Neuron (in vitro differentiated cells): ENCODE measurements at regions not wholly inside any gene's neighbourhood (a gene's known extent, or its start where the extent isn't known, plus 50 kb on each side); places are given as distances from the start of the nearest gene placed in this dataset.

ENCODE experiments used
- H2AFZ ChIP-seq: one replicate; pipeline ENCODE4 v1.6.1; 2013; ENCODE audit warnings: low read depth, mild to moderate bottlenecking, inconsistent platforms, low read length, moderate library complexity
- H3K27me3 ChIP-seq: one replicate; pipeline ENCODE4 v1.6.1; 2013; ENCODE audit warnings: low read length; ENCODE audit not compliant: insufficient read depth
- H3K36me3 ChIP-seq: one replicate; pipeline ENCODE4 v1.6.1; 2013; ENCODE audit warnings: low read length; ENCODE audit not compliant: insufficient read depth
- H3K4me1 ChIP-seq: one replicate; pipeline ENCODE4 v1.6.1; 2013; ENCODE audit warnings: low read length; ENCODE audit not compliant: insufficient read depth
- H3K4me3 ChIP-seq: 2 replicates; pipeline ENCODE4 v1.5.1; 2013; ENCODE audit warnings: mild to moderate bottlenecking, low read length, moderate library complexity
- H3K9me3 ChIP-seq: one replicate; pipeline ENCODE4 v1.6.1; 2013; ENCODE audit warnings: low read length

- Histone ChIP-seq H2AFZ (no peak overlapping the region), H3K4me1 (no peaks in the 10 kb centered on the region), H3K27me3 (no peaks in the 10 kb centered on the region), H3K9me3 (no peaks in the 10 kb centered on the region), H3K36me3 (no peaks in the 10 kb centered on the region), H3K4me3 (no peak overlapping the region)
These were observed 113.2 kb upstream of the GPR26 start for GRCh38 chr10:123552760-123553554.

GRCh38 chr10:123553810-123554430, 112.2 kb upstream of the GPR26 start:
- no peaks in the 10 kb centered on the region for H3K36me3 ChIP-seq
- H2AFZ ChIP-seq: no peak overlapping the region
- no peaks in the 10 kb centered on the region for H3K9me3 ChIP-seq
- no peaks in the 10 kb centered on the region for H3K4me1 ChIP-seq
- no peaks in the 10 kb centered on the region for H3K27me3 ChIP-seq
- H3K4me3 ChIP-seq: no peak overlapping the region

- H3K4me1 ChIP-seq: no peaks in the 10 kb centered on the region
- H3K27me3 ChIP-seq: no peaks in the 10 kb centered on the region
- H3K36me3 ChIP-seq: no peaks in the 10 kb centered on the region
- no peak overlapping the region for H3K4me3 ChIP-seq
- H2AFZ ChIP-seq: no peak overlapping the region
- no peaks in the 10 kb centered on the region for H3K9me3 ChIP-seq
These were observed 111.5 kb upstream of the GPR26 start for GRCh38 chr10:123554656-123555055.

- Histone ChIP-seq H2AFZ (no peak overlapping the region), H3K4me1 (no peaks in the 10 kb centered on the region)
These were observed 110.5 kb upstream of the GPR26 start for GRCh38 chr10:123555616-123556015.

GRCh38 chr10:123556049-123556448, 110.1 kb upstream of the GPR26 start:
- no peaks in the 10 kb centered on the region for H3K27me3 ChIP-seq
- H3K4me1 ChIP-seq: no peaks in the 10 kb centered on the region
- H3K9me3 ChIP-seq: no peaks in the 10 kb centered on the region

More at GRCh38 chr10:123555616-123556015, 110.5 kb upstream of the GPR26 start:
- no peaks in the 10 kb centered on the region for H3K9me3 ChIP-seq
- no peaks in the 10 kb centered on the region for H3K27me3 ChIP-seq
- H3K4me3 ChIP-seq: no peak overlapping the region
- no peaks in the 10 kb centered on the region for H3K36me3 ChIP-seq

GRCh38 chr10:123556736-123557135, 109.4 kb upstream of the GPR26 start:
- H3K9me3 ChIP-seq: no peaks in the 10 kb centered on the region

More at GRCh38 chr10:123556049-123556448, 110.1 kb upstream of the GPR26 start:
- Histone ChIP-seq H3K4me3 (no peak overlapping the region), H3K36me3 (no peaks in the 10 kb centered on the region), H2AFZ (no peak overlapping the region)

GRCh38 chr10:123557366-123558108, 108.6 kb upstream of the GPR26 start:
- no peak overlapping the region for H2AFZ ChIP-seq
- no peaks in the 10 kb centered on the region for H3K36me3 ChIP-seq
- H3K9me3 ChIP-seq: no peaks in the 10 kb centered on the region
- no peak overlapping the region for H3K4me3 ChIP-seq
- no peaks in the 10 kb centered on the region for H3K27me3 ChIP-seq
- H3K4me1 ChIP-seq: no peaks in the 10 kb centered on the region

More at GRCh38 chr10:123556736-123557135, 109.4 kb upstream of the GPR26 start:
- Histone ChIP-seq H3K36me3 (no peaks in the 10 kb centered on the region), H2AFZ (no peak overlapping the region), H3K4me1 (no peaks in the 10 kb centered on the region), H3K27me3 (no peaks in the 10 kb centered on the region), H3K4me3 (no peak overlapping the region)

- no peaks in the 10 kb centered on the region for H3K27me3 ChIP-seq
- H3K9me3 ChIP-seq: no peaks in the 10 kb centered on the region
- H3K36me3 ChIP-seq: no peaks in the 10 kb centered on the region
- no peak overlapping the region for H2AFZ ChIP-seq
- H3K4me1 ChIP-seq: no peaks in the 10 kb centered on the region
- H3K4me3 ChIP-seq: no peak overlapping the region
These were observed 107.5 kb upstream of the GPR26 start for GRCh38 chr10:123558651-123559050.

- H3K27me3 ChIP-seq: no peaks in the 10 kb centered on the region
- H3K9me3 ChIP-seq: no peaks in the 10 kb centered on the region
- no peak overlapping the region for H3K4me3 ChIP-seq
- H3K4me1 ChIP-seq: no peaks in the 10 kb centered on the region
- no peaks in the 10 kb centered on the region for H3K36me3 ChIP-seq
- H2AFZ ChIP-seq: no peak overlapping the region
These were observed 106.9 kb upstream of the GPR26 start for GRCh38 chr10:123559066-123559822.

- H3K27me3 ChIP-seq: no peaks in the 10 kb centered on the region
- H3K36me3 ChIP-seq: no peaks in the 10 kb centered on the region
- H3K9me3 ChIP-seq: no peaks in the 10 kb centered on the region
- H2AFZ ChIP-seq: no peak overlapping the region
- H3K4me1 ChIP-seq: no peaks in the 10 kb centered on the region
- H3K4me3 ChIP-seq: no peak overlapping the region
These were observed 106.4 kb upstream of the GPR26 start for GRCh38 chr10:123559823-123560092.

- no peaks in the 10 kb centered on the region for H3K36me3 ChIP-seq
These were observed 105.6 kb upstream of the GPR26 start for GRCh38 chr10:123560301-123561140.

GRCh38 chr10:123561141-123561440, 105.1 kb upstream of the GPR26 start:
- Histone ChIP-seq H3K27me3 (no peaks in the 10 kb centered on the region), H3K4me3 (no peak overlapping the region), H3K36me3 (no peaks in the 10 kb centered on the region), H3K4me1 (no peaks in the 10 kb centered on the region), H3K9me3 (no peaks in the 10 kb centered on the region), H2AFZ (no peak overlapping the region)

More at GRCh38 chr10:123560301-123561140, 105.6 kb upstream of the GPR26 start:
- H3K27me3 ChIP-seq: no peaks in the 10 kb centered on the region
- no peak overlapping the region for H3K4me3 ChIP-seq
- no peaks in the 10 kb centered on the region for H3K4me1 ChIP-seq
- H3K9me3 ChIP-seq: no peaks in the 10 kb centered on the region
- H2AFZ ChIP-seq: no peak overlapping the region
